ENCODE measurements at regions not wholly inside any gene's neighbourhood (a gene's known extent, or its start where the extent isn't known, plus 50 kb on each side); places are given as distances from the start of the nearest gene placed in this dataset.

GRCh38 chr6:43847741-43848630 lies 78.0 kb downstream of the VEGFA start:
- no peak for DNase-seq
- Histone ChIP-seq H3K4me3 (ENCODE audit: insufficient read depth, low read depth, low read length, poor library complexity, severe bottlenecking) (no peak overlapping the region), H3K36me3 (ENCODE audit: control insufficient read depth, insufficient read depth, low read length) (no peaks in the 10 kb centered on the region), H3K27me3 (replicated peaks; ENCODE audit: control insufficient read depth, insufficient read depth, low read length, poor library complexity, severe bottlenecking) (no peaks in the 10 kb centered on the region), H3K27ac (ENCODE audit: insufficient read depth, low read length, poor library complexity, severe bottlenecking) (no peak overlapping the region), H3K4me1 (ENCODE audit: control insufficient read depth, insufficient read depth, low read length, poor library complexity, severe bottlenecking) (no peaks in the 10 kb centered on the region), H3K9me3 (ENCODE audit: control insufficient read depth, low read length) (no peaks in the 10 kb centered on the region)

GRCh38 chr6:43846556-43846955 lies 76.5 kb downstream of the VEGFA start:
- H3K27me3 ChIP-seq (replicated peaks; ENCODE audit: control insufficient read depth, insufficient read depth, low read length, poor library complexity, severe bottlenecking), result no peaks in the 10 kb centered on the region
- no peaks in the 10 kb centered on the region for H3K36me3 ChIP-seq (ENCODE audit: control insufficient read depth, insufficient read depth, low read length)
- no peak overlapping the region for H3K27ac ChIP-seq (ENCODE audit: insufficient read depth, low read length, poor library complexity, severe bottlenecking)
- no peaks in the 10 kb centered on the region for H3K4me1 ChIP-seq (ENCODE audit: control insufficient read depth, insufficient read depth, low read length, poor library complexity, severe bottlenecking)
- no peak for DNase-seq
- no peak overlapping the region for H3K4me3 ChIP-seq (ENCODE audit: insufficient read depth, low read depth, low read length, poor library complexity, severe bottlenecking)
- H3K9me3 ChIP-seq (ENCODE audit: control insufficient read depth, low read length), result no peaks in the 10 kb centered on the region

- no peak for DNase-seq
- H3K9me3 ChIP-seq (ENCODE audit: control insufficient read depth, low read length), result no peaks in the 10 kb centered on the region
- H3K27me3 ChIP-seq (replicated peaks; ENCODE audit: control insufficient read depth, insufficient read depth, low read length, poor library complexity, severe bottlenecking), result no peaks in the 10 kb centered on the region
- H3K27ac ChIP-seq (ENCODE audit: insufficient read depth, low read length, poor library complexity, severe bottlenecking), result no peak overlapping the region
- no peaks in the 10 kb centered on the region for H3K4me1 ChIP-seq (ENCODE audit: control insufficient read depth, insufficient read depth, low read length, poor library complexity, severe bottlenecking)
- no peaks in the 10 kb centered on the region for H3K36me3 ChIP-seq (ENCODE audit: control insufficient read depth, insufficient read depth, low read length)
- no peak overlapping the region for H3K4me3 ChIP-seq (ENCODE audit: insufficient read depth, low read depth, low read length, poor library complexity, severe bottlenecking)
Measured at GRCh38 chr6:43845646-43846045, 75.6 kb downstream of the VEGFA start.

GRCh38 chr6:43843669-43844171 lies 73.7 kb downstream of the VEGFA start:
- Histone ChIP-seq H3K27ac (ENCODE audit: insufficient read depth, low read length, poor library complexity, severe bottlenecking) (no peak overlapping the region), H3K9me3 (ENCODE audit: control insufficient read depth, low read length) (no peaks in the 10 kb centered on the region), H3K4me3 (ENCODE audit: insufficient read depth, low read depth, low read length, poor library complexity, severe bottlenecking) (no peak overlapping the region), H3K36me3 (ENCODE audit: control insufficient read depth, insufficient read depth, low read length) (no peaks in the 10 kb centered on the region), H3K27me3 (replicated peaks; ENCODE audit: control insufficient read depth, insufficient read depth, low read length, poor library complexity, severe bottlenecking) (no peaks in the 10 kb centered on the region), H3K4me1 (ENCODE audit: control insufficient read depth, insufficient read depth, low read length, poor library complexity, severe bottlenecking) (no peaks in the 10 kb centered on the region)
- DNase-seq, result no peak

- Histone ChIP-seq H3K4me3 (ENCODE audit: insufficient read depth, low read depth, low read length, poor library complexity, severe bottlenecking) (no peak overlapping the region), H3K27me3 (replicated peaks; ENCODE audit: control insufficient read depth, insufficient read depth, low read length, poor library complexity, severe bottlenecking) (no peaks in the 10 kb centered on the region), H3K27ac (ENCODE audit: insufficient read depth, low read length, poor library complexity, severe bottlenecking) (no peak overlapping the region), H3K36me3 (ENCODE audit: control insufficient read depth, insufficient read depth, low read length) (no peaks in the 10 kb centered on the region), H3K4me1 (ENCODE audit: control insufficient read depth, insufficient read depth, low read length, poor library complexity, severe bottlenecking) (no peaks in the 10 kb centered on the region), H3K9me3 (ENCODE audit: control insufficient read depth, low read length) (no peaks in the 10 kb centered on the region)
- DNase-seq, result no peak
Measured at GRCh38 chr6:43843097-43843645, 73.2 kb downstream of the VEGFA start.

GRCh38 chr6:43842231-43842794 lies 72.3 kb downstream of the VEGFA start:
- no peaks in the 10 kb centered on the region for H3K36me3 ChIP-seq (ENCODE audit: control insufficient read depth, insufficient read depth, low read length)
- no peak overlapping the region for H3K4me3 ChIP-seq (ENCODE audit: insufficient read depth, low read depth, low read length, poor library complexity, severe bottlenecking)
- no peak for DNase-seq
- H3K27me3 ChIP-seq (replicated peaks; ENCODE audit: control insufficient read depth, insufficient read depth, low read length, poor library complexity, severe bottlenecking), result no peaks in the 10 kb centered on the region
- no peaks in the 10 kb centered on the region for H3K9me3 ChIP-seq (ENCODE audit: control insufficient read depth, low read length)
- H3K27ac ChIP-seq (ENCODE audit: insufficient read depth, low read length, poor library complexity, severe bottlenecking), result no peak overlapping the region
- no peaks in the 10 kb centered on the region for H3K4me1 ChIP-seq (ENCODE audit: control insufficient read depth, insufficient read depth, low read length, poor library complexity, severe bottlenecking)

GRCh38 chr6:43840490-43841218 lies 70.6 kb downstream of the VEGFA start:
- no peak for DNase-seq
- Histone ChIP-seq H3K27ac (ENCODE audit: insufficient read depth, low read length, poor library complexity, severe bottlenecking) (no peak overlapping the region), H3K36me3 (ENCODE audit: control insufficient read depth, insufficient read depth, low read length) (no peaks in the 10 kb centered on the region), H3K4me1 (ENCODE audit: control insufficient read depth, insufficient read depth, low read length, poor library complexity, severe bottlenecking) (no peaks in the 10 kb centered on the region), H3K9me3 (ENCODE audit: control insufficient read depth, low read length) (no peaks in the 10 kb centered on the region), H3K27me3 (replicated peaks; ENCODE audit: control insufficient read depth, insufficient read depth, low read length, poor library complexity, severe bottlenecking) (no peaks in the 10 kb centered on the region), H3K4me3 (ENCODE audit: insufficient read depth, low read depth, low read length, poor library complexity, severe bottlenecking) (no peak overlapping the region)

- no peak overlapping the region for H3K27ac ChIP-seq (ENCODE audit: insufficient read depth, low read length, poor library complexity, severe bottlenecking)
Measured at GRCh38 chr6:43838276-43839036, 68.4 kb downstream of the VEGFA start.

GRCh38 chr6:43837507-43837906 lies 67.5 kb downstream of the VEGFA start:
- H3K27ac ChIP-seq (ENCODE audit: insufficient read depth, low read length, poor library complexity, severe bottlenecking), result no peak overlapping the region
- no peak for DNase-seq
- no peak overlapping the region for H3K4me3 ChIP-seq (ENCODE audit: insufficient read depth, low read depth, low read length, poor library complexity, severe bottlenecking)
- H3K36me3 ChIP-seq (ENCODE audit: control insufficient read depth, insufficient read depth, low read length), result no peaks in the 10 kb centered on the region
- no peaks in the 10 kb centered on the region for H3K4me1 ChIP-seq (ENCODE audit: control insufficient read depth, insufficient read depth, low read length, poor library complexity, severe bottlenecking)
- no peaks in the 10 kb centered on the region for H3K27me3 ChIP-seq (replicated peaks; ENCODE audit: control insufficient read depth, insufficient read depth, low read length, poor library complexity, severe bottlenecking)
- H3K9me3 ChIP-seq (ENCODE audit: control insufficient read depth, low read length), result no peaks in the 10 kb centered on the region

More at GRCh38 chr6:43838276-43839036, 68.4 kb downstream of the VEGFA start:
- no peaks in the 10 kb centered on the region for H3K36me3 ChIP-seq (ENCODE audit: control insufficient read depth, insufficient read depth, low read length)
- H3K4me3 ChIP-seq (ENCODE audit: insufficient read depth, low read depth, low read length, poor library complexity, severe bottlenecking), result no peak overlapping the region
- no peak for DNase-seq
- H3K4me1 ChIP-seq (ENCODE audit: control insufficient read depth, insufficient read depth, low read length, poor library complexity, severe bottlenecking), result no peaks in the 10 kb centered on the region
- no peaks in the 10 kb centered on the region for H3K27me3 ChIP-seq (replicated peaks; ENCODE audit: control insufficient read depth, insufficient read depth, low read length, poor library complexity, severe bottlenecking)
- no peaks in the 10 kb centered on the region for H3K9me3 ChIP-seq (ENCODE audit: control insufficient read depth, low read length)

Measured in effector memory CD4-positive, alpha-beta T cell (primary cell).